ENCODE measurements at regions not wholly inside any gene's neighbourhood (a gene's known extent, or its start where the extent isn't known, plus 50 kb on each side); places are given as distances from the start of the nearest gene placed in this dataset.

- no peak for DNase-seq
These were observed 986.0 kb downstream of the TTLL7 start for GRCh38 chr1:83012950-83013349.

GRCh38 chr1:83011265-83011664, 987.7 kb downstream of the TTLL7 start:
- no peak for DNase-seq

GRCh38 chr1:83006271-83006670, 992.7 kb downstream of the TTLL7 start:
- DNase-seq = no peak

- DNase-seq = no peak
These were observed 998.6 kb downstream of the TTLL7 start for GRCh38 chr1:83000286-83000685.

GRCh38 chr1:82995951-82996350, 1003.0 kb downstream of the TTLL7 start:
- DNase-seq = no peak

GRCh38 chr1:82994616-82995263, 1004.2 kb downstream of the TTLL7 start:
- no peak for DNase-seq

GRCh38 chr1:82991569-82991968, 1007.4 kb downstream of the TTLL7 start:
- DNase-seq = no peak

GRCh38 chr1:82979593-82980236, 1019.2 kb downstream of the TTLL7 start:
- no peak for DNase-seq

- DNase-seq = no peak
These were observed 1020.2 kb downstream of the TTLL7 start for GRCh38 chr1:82978461-82979324.

- DNase-seq = no peak
These were observed 1025.9 kb downstream of the TTLL7 start for GRCh38 chr1:82972841-82973553.

GRCh38 chr1:82969340-82969739, 1029.6 kb downstream of the TTLL7 start:
- no peak for DNase-seq

- no peak for DNase-seq
These were observed 1036.3 kb downstream of the TTLL7 start for GRCh38 chr1:82962658-82963057.

- no peak for DNase-seq
These were observed 1048.2 kb downstream of the TTLL7 start for GRCh38 chr1:82950606-82951200.

GRCh38 chr1:82948386-82948785, 1050.5 kb downstream of the TTLL7 start:
- no peak for DNase-seq

GRCh38 chr1:82947278-82947677, 1051.7 kb downstream of the TTLL7 start:
- DNase-seq = no peak

GRCh38 chr1:82946096-82946605, 1052.8 kb downstream of the TTLL7 start:
- no peak for DNase-seq

- DNase-seq = no peak
These were observed 1054.1 kb downstream of the TTLL7 start for GRCh38 chr1:82944822-82945221.

- DNase-seq = no peak
These were observed 1064.9 kb downstream of the TTLL7 start for GRCh38 chr1:82934074-82934473.

- no peak for DNase-seq
These were observed 1066.2 kb downstream of the TTLL7 start for GRCh38 chr1:82932727-82933126.

GRCh38 chr1:82932207-82932606, 1066.7 kb downstream of the TTLL7 start:
- DNase-seq = no peak

GRCh38 chr1:82931006-82931405, 1067.9 kb downstream of the TTLL7 start:
- no peak for DNase-seq

- no peak for DNase-seq
These were observed 1071.2 kb downstream of the TTLL7 start for GRCh38 chr1:82927753-82928152.

- DNase-seq = no peak
These were observed 1074.3 kb downstream of the TTLL7 start for GRCh38 chr1:82924666-82925065.

Data from NCI-H226 (cell line).